ENCODE measurements at regions not wholly inside any gene's neighbourhood (a gene's known extent, or its start where the extent isn't known, plus 50 kb on each side); places are given as distances from the start of the nearest gene placed in this dataset.

- no peak for TF ChIP-seq JUND (IDR thresholded peaks at IDR 0.05; ENCODE audit: low read depth)
- in situ Hi-C loops (cut with HindIII; ENCODE audit: low pct_unique_long_range_greater_than_20kb, low sequenced_read_pairs) = no loop called here
- DNase-seq (ENCODE audit: low read depth in 1 of 2, low spot score in 1 of 2) = no peak
Observed at GRCh38 chr4:79650217-79650616, 242.2 kb upstream of the GK2 start.

GRCh38 chr4:79645942-79646341, 237.9 kb upstream of the GK2 start:
- in situ Hi-C loops (cut with HindIII; ENCODE audit: low pct_unique_long_range_greater_than_20kb, low sequenced_read_pairs) = no loop called here
- no peak for DNase-seq (ENCODE audit: low read depth in 1 of 2, low spot score in 1 of 2)
- no peak for TF ChIP-seq JUND (IDR thresholded peaks at IDR 0.05; ENCODE audit: low read depth)

GRCh38 chr4:79638735-79639134, 230.7 kb upstream of the GK2 start:
- DNase-seq (ENCODE audit: low read depth in 1 of 2, low spot score in 1 of 2) = no peak
- in situ Hi-C loops (cut with HindIII; ENCODE audit: low pct_unique_long_range_greater_than_20kb, low sequenced_read_pairs) = no loop called here
- no peak for TF ChIP-seq JUND (IDR thresholded peaks at IDR 0.05; ENCODE audit: low read depth)

- DNase-seq (ENCODE audit: low read depth in 1 of 2, low spot score in 1 of 2) = no peak
- no peak for TF ChIP-seq JUND (IDR thresholded peaks at IDR 0.05; ENCODE audit: low read depth)
- in situ Hi-C loops (cut with HindIII; ENCODE audit: low pct_unique_long_range_greater_than_20kb, low sequenced_read_pairs) = no loop called here
Observed at GRCh38 chr4:79636991-79637390, 229.0 kb upstream of the GK2 start.

- no peak for DNase-seq (ENCODE audit: low read depth in 1 of 2, low spot score in 1 of 2)
- in situ Hi-C loops (cut with HindIII; ENCODE audit: low pct_unique_long_range_greater_than_20kb, low sequenced_read_pairs) = no loop called here
- TF ChIP-seq JUND (IDR thresholded peaks at IDR 0.05; ENCODE audit: low read depth) = no peak
Observed at GRCh38 chr4:79634111-79634510, 226.1 kb upstream of the GK2 start.

GRCh38 chr4:79632114-79632513, 224.1 kb upstream of the GK2 start:
- no peak for DNase-seq (ENCODE audit: low read depth in 1 of 2, low spot score in 1 of 2)
- in situ Hi-C loops (cut with HindIII; ENCODE audit: low pct_unique_long_range_greater_than_20kb, low sequenced_read_pairs) = no loop called here
- TF ChIP-seq JUND (IDR thresholded peaks at IDR 0.05; ENCODE audit: low read depth) = no peak

- DNase-seq (ENCODE audit: low read depth in 1 of 2, low spot score in 1 of 2) = no peak
- TF ChIP-seq JUND (IDR thresholded peaks at IDR 0.05; ENCODE audit: low read depth) = no peak
- in situ Hi-C loops (cut with HindIII; ENCODE audit: low pct_unique_long_range_greater_than_20kb, low sequenced_read_pairs) = no loop called here
Observed at GRCh38 chr4:79626611-79627010, 218.6 kb upstream of the GK2 start.

GRCh38 chr4:79626101-79626500, 218.1 kb upstream of the GK2 start:
- in situ Hi-C loops (cut with HindIII; ENCODE audit: low pct_unique_long_range_greater_than_20kb, low sequenced_read_pairs) = no loop called here
- no peak for DNase-seq (ENCODE audit: low read depth in 1 of 2, low spot score in 1 of 2)
- TF ChIP-seq JUND (IDR thresholded peaks at IDR 0.05; ENCODE audit: low read depth) = no peak

GRCh38 chr4:79625361-79625760, 217.3 kb upstream of the GK2 start:
- DNase-seq (ENCODE audit: low read depth in 1 of 2, low spot score in 1 of 2) = no peak
- no peak for TF ChIP-seq JUND (IDR thresholded peaks at IDR 0.05; ENCODE audit: low read depth)
- in situ Hi-C loops (cut with HindIII; ENCODE audit: low pct_unique_long_range_greater_than_20kb, low sequenced_read_pairs) = no loop called here

GRCh38 chr4:79623021-79623870, 215.2 kb upstream of the GK2 start:
- in situ Hi-C loops (cut with HindIII; ENCODE audit: low pct_unique_long_range_greater_than_20kb, low sequenced_read_pairs) = no loop called here
- peak in 1 of 2 experiments; percentile 25 for DNase-seq (ENCODE audit: low read depth in 1 of 2, low spot score in 1 of 2)

GRCh38 chr4:79621061-79621460, 213.0 kb upstream of the GK2 start:
- TF ChIP-seq JUND (IDR thresholded peaks at IDR 0.05; ENCODE audit: low read depth) = no peak
- in situ Hi-C loops (cut with HindIII; ENCODE audit: low pct_unique_long_range_greater_than_20kb, low sequenced_read_pairs) = no loop called here
- no peak for DNase-seq (ENCODE audit: low read depth in 1 of 2, low spot score in 1 of 2)

More at GRCh38 chr4:79623021-79623870, 215.2 kb upstream of the GK2 start:
- no peak for TF ChIP-seq JUND (IDR thresholded peaks at IDR 0.05; ENCODE audit: low read depth)

- in situ Hi-C loops (cut with HindIII; ENCODE audit: low pct_unique_long_range_greater_than_20kb, low sequenced_read_pairs) = no loop called here
- TF ChIP-seq JUND (IDR thresholded peaks at IDR 0.05; ENCODE audit: low read depth) = no peak
- no peak for DNase-seq (ENCODE audit: low read depth in 1 of 2, low spot score in 1 of 2)
Observed at GRCh38 chr4:79620617-79621016, 212.6 kb upstream of the GK2 start.

GRCh38 chr4:79613269-79613935, 205.4 kb upstream of the GK2 start:
- TF ChIP-seq JUND (IDR thresholded peaks at IDR 0.05; ENCODE audit: low read depth) = no peak
- no peak for DNase-seq (ENCODE audit: low read depth in 1 of 2, low spot score in 1 of 2)
- in situ Hi-C loops (cut with HindIII; ENCODE audit: low pct_unique_long_range_greater_than_20kb, low sequenced_read_pairs) = no loop called here

All from T47D (cell line).